ENCODE measurements at regions not wholly inside any gene's neighbourhood (a gene's known extent, or its start where the extent isn't known, plus 50 kb on each side); places are given as distances from the start of the nearest gene placed in this dataset.

GRCh38 chr4:116343809-116344208, 741.6 kb downstream of the TRAM1L1 start:
- DNase-seq: no peak
- no peaks in the 10 kb centered on the region for H3K9me3 ChIP-seq (replicated peaks)
- no peak overlapping the region for H3K27ac ChIP-seq (replicated peaks)
- intact Hi-C loops (cut with micrococcal nuclease): no loop called here
- H3K4me1 ChIP-seq: no peaks in the 10 kb centered on the region
- no peak overlapping the region for H3K4me3 ChIP-seq
- no peaks in the 10 kb centered on the region for H3K27me3 ChIP-seq (ENCODE audit: low read depth)
- TF ChIP-seq CTCF (IDR thresholded peaks at IDR 0.05; ENCODE audit: borderline replicate concordance): no peak
- no peaks in the 10 kb centered on the region for H3K36me3 ChIP-seq

- Histone ChIP-seq H3K4me3 (no peak overlapping the region), H3K27ac (replicated peaks) (no peak overlapping the region)
- TF ChIP-seq CTCF (IDR thresholded peaks at IDR 0.05; ENCODE audit: borderline replicate concordance): no peak
Observed at GRCh38 chr4:116342143-116342542, 743.2 kb downstream of the TRAM1L1 start.

GRCh38 chr4:116332508-116332907, 752.9 kb downstream of the TRAM1L1 start:
- no peak for DNase-seq
- Histone ChIP-seq H3K4me1 (no peaks in the 10 kb centered on the region), H3K4me3 (no peak overlapping the region), H3K27ac (replicated peaks) (no peak overlapping the region), H3K36me3 (no peaks in the 10 kb centered on the region), H3K9me3 (replicated peaks) (no peaks in the 10 kb centered on the region), H3K27me3 (ENCODE audit: low read depth) (no peaks in the 10 kb centered on the region)
- intact Hi-C loops (cut with micrococcal nuclease): no loop called here
- TF ChIP-seq CTCF (IDR thresholded peaks at IDR 0.05; ENCODE audit: borderline replicate concordance): no peak

More at GRCh38 chr4:116342143-116342542, 743.2 kb downstream of the TRAM1L1 start:
- no peaks in the 10 kb centered on the region for H3K9me3 ChIP-seq (replicated peaks)
- no peaks in the 10 kb centered on the region for H3K27me3 ChIP-seq (ENCODE audit: low read depth)
- no peaks in the 10 kb centered on the region for H3K4me1 ChIP-seq
- no peaks in the 10 kb centered on the region for H3K36me3 ChIP-seq
- DNase-seq: no peak
- intact Hi-C loops (cut with micrococcal nuclease): no loop called here

- no peak for TF ChIP-seq CTCF (IDR thresholded peaks at IDR 0.05; ENCODE audit: borderline replicate concordance)
- intact Hi-C loops (cut with micrococcal nuclease): no loop called here
- H3K27ac ChIP-seq (replicated peaks): no peak overlapping the region
- H3K36me3 ChIP-seq: no peaks in the 10 kb centered on the region
- H3K4me1 ChIP-seq: no peaks in the 10 kb centered on the region
- H3K27me3 ChIP-seq (ENCODE audit: low read depth): no peaks in the 10 kb centered on the region
- H3K4me3 ChIP-seq: no peak overlapping the region
- DNase-seq: no peak
- H3K9me3 ChIP-seq (replicated peaks): no peaks in the 10 kb centered on the region
Observed at GRCh38 chr4:116328261-116328860, 757.0 kb downstream of the TRAM1L1 start.

GRCh38 chr4:116323606-116324005, 761.8 kb downstream of the TRAM1L1 start:
- intact Hi-C loops (cut with micrococcal nuclease): no loop called here
- Histone ChIP-seq H3K27ac (replicated peaks) (no peak overlapping the region), H3K36me3 (no peaks in the 10 kb centered on the region), H3K27me3 (ENCODE audit: low read depth) (no peaks in the 10 kb centered on the region), H3K9me3 (replicated peaks) (no peaks in the 10 kb centered on the region), H3K4me1 (no peaks in the 10 kb centered on the region), H3K4me3 (no peak overlapping the region)
- no peak for DNase-seq
- TF ChIP-seq CTCF (IDR thresholded peaks at IDR 0.05; ENCODE audit: borderline replicate concordance): no peak

Measured in left ventricle myocardium inferior (tissue), 1 donor.